IPS-20b (cell line): ENCODE measurements at regions not wholly inside any gene's neighbourhood (a gene's known extent, or its start where the extent isn't known, plus 50 kb on each side); places are given as distances from the start of the nearest gene placed in this dataset.

Source experiments
- H3K27ac ChIP-seq: one replicate; pipeline ENCODE4 v1.5.1; 2013; ENCODE audit warnings: low read length
- H3K27me3 ChIP-seq: 2 replicates; pipeline ENCODE4 v1.6.1; 2013; ENCODE audit warnings: mild to moderate bottlenecking, low read length, inconsistent platforms; ENCODE audit not compliant: insufficient read depth
- H3K36me3 ChIP-seq: 2 replicates; pipeline ENCODE4 v1.6.1; 2013; ENCODE audit warnings: low read depth, mild to moderate bottlenecking, inconsistent platforms, low read length, moderate library complexity; ENCODE audit not compliant: insufficient read depth
- H3K4me1 ChIP-seq: 2 replicates; pipeline ENCODE4 v1.6.1; 2013; ENCODE audit warnings: mild to moderate bottlenecking, control low read depth, inconsistent platforms, low read length, moderate library complexity; ENCODE audit not compliant: insufficient read depth
- H3K4me3 ChIP-seq: 2 replicates; pipeline ENCODE4 v1.5.1; 2013; ENCODE audit warnings: mild to moderate bottlenecking, low read length, inconsistent platforms
- H3K9ac ChIP-seq: 2 replicates; pipeline ENCODE4 v1.6.1; 2013; ENCODE audit warnings: low read depth, mild to moderate bottlenecking, inconsistent platforms, low read length, moderate library complexity
- H3K9me3 ChIP-seq: 2 replicates; pipeline ENCODE4 v1.6.1; 2013; ENCODE audit warnings: mild to moderate bottlenecking, low read depth, low read length, inconsistent platforms; ENCODE audit not compliant: insufficient read depth

GRCh38 chr1:18005238-18005637 lies 102.4 kb upstream of the IGSF21 start:
- H3K9ac ChIP-seq: no peak overlapping the region
- H3K27ac ChIP-seq: no peak overlapping the region
- H3K4me3 ChIP-seq: no peak overlapping the region
- 0 out of 2 replicates have a peak, but pooled peaks cover 4% of the 10 kb centered on the region for H3K27me3 ChIP-seq
- H3K9me3 ChIP-seq: no peaks in the 10 kb centered on the region
- no peaks in the 10 kb centered on the region for H3K36me3 ChIP-seq
- H3K4me1 ChIP-seq: peaks cover 10% of the 10 kb centered on the region; the same call in 1 of the 2 replicates

GRCh38 chr1:18007391-18008041 lies 100.1 kb upstream of the IGSF21 start:
- Histone ChIP-seq H3K4me1 (peaks cover 10% of the 10 kb centered on the region; the same call in 1 of the 2 replicates), H3K9me3 (no peaks in the 10 kb centered on the region), H3K9ac (no peak overlapping the region), H3K4me3 (no peak overlapping the region), H3K27ac (no peak overlapping the region), H3K36me3 (no peaks in the 10 kb centered on the region), H3K27me3 (0 out of 2 replicates have a peak, but pooled peaks cover 4% of the 10 kb centered on the region)

GRCh38 chr1:18008081-18008480 lies 99.5 kb upstream of the IGSF21 start:
- Histone ChIP-seq H3K36me3 (no peaks in the 10 kb centered on the region), H3K9ac (no peak overlapping the region), H3K27me3 (0 out of 2 replicates have a peak, but pooled peaks cover 4% of the 10 kb centered on the region), H3K4me3 (no peak overlapping the region), H3K27ac (no peak overlapping the region), H3K4me1 (peaks cover 10% of the 10 kb centered on the region; the same call in 1 of the 2 replicates), H3K9me3 (no peaks in the 10 kb centered on the region)

GRCh38 chr1:18009055-18009454 lies 98.5 kb upstream of the IGSF21 start:
- Histone ChIP-seq H3K9ac (no peak overlapping the region), H3K4me3 (no peak overlapping the region), H3K36me3 (no peaks in the 10 kb centered on the region), H3K27ac (no peak overlapping the region), H3K4me1 (peaks cover 10% of the 10 kb centered on the region; the same call in 1 of the 2 replicates), H3K27me3 (0 out of 2 replicates have a peak, but pooled peaks cover 4% of the 10 kb centered on the region), H3K9me3 (no peaks in the 10 kb centered on the region)

GRCh38 chr1:18009478-18009961 lies 98.1 kb upstream of the IGSF21 start:
- Histone ChIP-seq H3K36me3 (no peaks in the 10 kb centered on the region), H3K27ac (no peak overlapping the region)

GRCh38 chr1:18010408-18010807 lies 97.2 kb upstream of the IGSF21 start:
- H3K4me3 ChIP-seq: no peak overlapping the region
- peaks cover 10% of the 10 kb centered on the region; the same call in 1 of the 2 replicates for H3K4me1 ChIP-seq
- H3K27ac ChIP-seq: no peak overlapping the region
- H3K9ac ChIP-seq: no peak overlapping the region
- H3K9me3 ChIP-seq: no peaks in the 10 kb centered on the region
- 0 out of 2 replicates have a peak, but pooled peaks cover 4% of the 10 kb centered on the region for H3K27me3 ChIP-seq
- no peaks in the 10 kb centered on the region for H3K36me3 ChIP-seq

More at GRCh38 chr1:18009478-18009961, 98.1 kb upstream of the IGSF21 start:
- 0 out of 2 replicates have a peak, but pooled peaks cover 4% of the 10 kb centered on the region for H3K27me3 ChIP-seq
- H3K9me3 ChIP-seq: no peaks in the 10 kb centered on the region
- no peak overlapping the region for H3K9ac ChIP-seq
- peaks cover 10% of the 10 kb centered on the region; the same call in 1 of the 2 replicates for H3K4me1 ChIP-seq
- peak overlapping the region; percentile 36; the same call in 1 of the 2 replicates for H3K4me3 ChIP-seq

- peaks cover 5% of the 10 kb centered on the region; the same call in 1 of the 2 replicates for H3K27me3 ChIP-seq
- H3K4me3 ChIP-seq: no peak overlapping the region
- H3K4me1 ChIP-seq: peaks cover 10% of the 10 kb centered on the region; the same call in 1 of the 2 replicates
These were observed 96.7 kb upstream of the IGSF21 start for GRCh38 chr1:18010945-18011344.

GRCh38 chr1:18011703-18012102 lies 95.9 kb upstream of the IGSF21 start:
- Histone ChIP-seq H3K27me3 (peaks cover 7% of the 10 kb centered on the region; the same call in 1 of the 2 replicates), H3K36me3 (no peaks in the 10 kb centered on the region), H3K9ac (no peak overlapping the region), H3K4me1 (peaks cover 10% of the 10 kb centered on the region; the same call in 1 of the 2 replicates), H3K9me3 (no peaks in the 10 kb centered on the region), H3K27ac (no peak overlapping the region), H3K4me3 (no peak overlapping the region)

More at GRCh38 chr1:18010945-18011344, 96.7 kb upstream of the IGSF21 start:
- H3K9me3 ChIP-seq: no peaks in the 10 kb centered on the region
- H3K36me3 ChIP-seq: no peaks in the 10 kb centered on the region
- no peak overlapping the region for H3K27ac ChIP-seq
- no peak overlapping the region for H3K9ac ChIP-seq

GRCh38 chr1:18012686-18013085 lies 94.9 kb upstream of the IGSF21 start:
- Histone ChIP-seq H3K4me1 (peaks cover 10% of the 10 kb centered on the region; the same call in 1 of the 2 replicates), H3K36me3 (no peaks in the 10 kb centered on the region), H3K27me3 (peaks cover 7% of the 10 kb centered on the region; the same call in 1 of the 2 replicates), H3K9ac (no peak overlapping the region), H3K4me3 (no peak overlapping the region), H3K9me3 (no peaks in the 10 kb centered on the region), H3K27ac (no peak overlapping the region)

- Histone ChIP-seq H3K4me1 (peaks cover 10% of the 10 kb centered on the region; the same call in 1 of the 2 replicates), H3K27me3 (peaks cover 7% of the 10 kb centered on the region; the same call in 1 of the 2 replicates), H3K36me3 (no peaks in the 10 kb centered on the region), H3K9me3 (no peaks in the 10 kb centered on the region), H3K27ac (no peak overlapping the region), H3K9ac (no peak overlapping the region), H3K4me3 (no peak overlapping the region)
These were observed 94.4 kb upstream of the IGSF21 start for GRCh38 chr1:18013216-18013615.

GRCh38 chr1:18015719-18016118 lies 91.9 kb upstream of the IGSF21 start:
- H3K9ac ChIP-seq: no peak overlapping the region
- H3K4me3 ChIP-seq: no peak overlapping the region
- H3K4me1 ChIP-seq: no peaks in the 10 kb centered on the region; the same call in 1 of the 2 replicates
- H3K27me3 ChIP-seq: peaks cover 21% of the 10 kb centered on the region
- H3K9me3 ChIP-seq: no peaks in the 10 kb centered on the region
- no peak overlapping the region for H3K27ac ChIP-seq
- no peaks in the 10 kb centered on the region for H3K36me3 ChIP-seq

GRCh38 chr1:18018366-18018765 lies 89.2 kb upstream of the IGSF21 start:
- no peak overlapping the region for H3K4me3 ChIP-seq
- no peak overlapping the region for H3K27ac ChIP-seq
- no peaks in the 10 kb centered on the region for H3K4me1 ChIP-seq
- H3K9ac ChIP-seq: no peak overlapping the region
- no peaks in the 10 kb centered on the region for H3K9me3 ChIP-seq
- no peaks in the 10 kb centered on the region for H3K36me3 ChIP-seq
- H3K27me3 ChIP-seq: peaks cover 37% of the 10 kb centered on the region
